COR-L47 (cell line): ENCODE measurements at regions not wholly inside any gene's neighbourhood (a gene's known extent, or its start where the extent isn't known, plus 50 kb on each side); places are given as distances from the start of the nearest gene placed in this dataset.

Experiments
- DNase-seq: peaks from one replicate; lab custom pipeline; 2025; lab: John Stamatoyannopoulos, UW

DNA sequence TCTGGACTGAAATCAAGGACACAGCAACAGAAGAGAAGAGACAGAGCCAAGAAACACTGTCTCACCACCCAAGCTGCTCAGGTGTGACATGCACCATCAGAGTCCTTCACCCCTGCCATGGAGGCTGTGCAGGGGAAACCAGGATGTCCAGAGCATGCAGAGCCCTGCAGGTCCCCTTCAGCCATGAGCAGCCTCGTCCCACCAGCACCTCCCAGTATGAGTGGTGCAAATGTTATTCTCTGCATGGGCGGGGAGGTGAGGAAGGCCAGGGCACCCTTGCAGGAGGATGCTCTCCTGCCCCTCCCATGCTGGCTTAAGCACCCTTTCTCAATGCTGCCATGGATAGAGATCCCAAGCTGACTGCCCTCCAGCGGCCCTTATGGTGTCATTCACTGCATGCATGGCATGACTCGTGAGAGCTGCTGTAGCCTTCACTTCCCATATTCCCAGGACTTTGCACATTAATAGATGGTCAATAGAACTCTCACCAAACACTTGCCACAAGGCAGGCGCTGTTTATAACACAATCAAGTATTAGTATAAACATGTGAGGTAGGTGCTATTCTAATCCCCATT, 171.0 kb downstream of the ANAPC1 start:
- no peak for DNase-seq

DNA sequence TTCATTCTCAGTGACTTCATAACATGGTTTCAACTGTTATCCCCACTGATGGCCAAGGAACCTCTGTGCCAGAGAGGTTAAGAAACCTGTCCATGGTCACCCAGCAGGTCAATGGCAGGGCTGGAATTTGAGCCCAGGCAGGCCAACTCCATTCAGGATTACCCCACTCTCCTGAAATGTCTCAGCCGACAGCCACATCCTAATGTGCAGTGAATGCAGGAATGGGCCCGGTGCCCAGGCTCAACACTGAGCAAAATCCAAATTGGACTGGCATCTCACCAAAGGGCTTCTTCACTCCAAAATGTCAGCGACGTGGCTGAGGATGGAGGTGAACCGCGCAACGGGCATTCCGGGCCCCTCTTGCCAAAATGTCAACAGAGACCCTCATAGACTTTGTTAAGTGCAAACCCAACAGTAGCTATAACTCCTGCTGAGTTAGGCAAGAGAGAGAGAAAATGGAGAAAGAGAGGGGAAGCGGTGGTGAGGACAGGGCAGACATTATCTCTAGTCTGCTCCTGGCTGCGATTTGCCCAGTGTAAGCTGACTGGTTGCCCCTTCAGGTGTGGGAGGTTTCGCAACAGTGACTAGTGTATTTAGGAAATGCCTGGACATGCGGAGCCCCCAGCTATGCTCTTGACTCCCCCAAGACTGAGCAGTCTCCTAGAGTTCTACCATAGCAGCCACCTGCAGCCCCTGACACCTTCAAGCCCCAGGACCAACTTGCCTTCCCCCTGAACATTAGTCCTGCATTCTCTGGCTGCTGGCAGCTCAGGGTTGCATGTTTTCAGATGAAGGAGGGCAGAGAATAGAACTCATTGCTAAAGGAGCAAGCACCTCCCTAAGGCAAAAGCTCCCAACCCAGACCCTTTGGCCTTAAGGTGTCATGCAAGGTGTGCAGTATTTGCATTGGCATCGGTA, 167.7 kb downstream of the ANAPC1 start:
- DNase-seq = no peak

DNA sequence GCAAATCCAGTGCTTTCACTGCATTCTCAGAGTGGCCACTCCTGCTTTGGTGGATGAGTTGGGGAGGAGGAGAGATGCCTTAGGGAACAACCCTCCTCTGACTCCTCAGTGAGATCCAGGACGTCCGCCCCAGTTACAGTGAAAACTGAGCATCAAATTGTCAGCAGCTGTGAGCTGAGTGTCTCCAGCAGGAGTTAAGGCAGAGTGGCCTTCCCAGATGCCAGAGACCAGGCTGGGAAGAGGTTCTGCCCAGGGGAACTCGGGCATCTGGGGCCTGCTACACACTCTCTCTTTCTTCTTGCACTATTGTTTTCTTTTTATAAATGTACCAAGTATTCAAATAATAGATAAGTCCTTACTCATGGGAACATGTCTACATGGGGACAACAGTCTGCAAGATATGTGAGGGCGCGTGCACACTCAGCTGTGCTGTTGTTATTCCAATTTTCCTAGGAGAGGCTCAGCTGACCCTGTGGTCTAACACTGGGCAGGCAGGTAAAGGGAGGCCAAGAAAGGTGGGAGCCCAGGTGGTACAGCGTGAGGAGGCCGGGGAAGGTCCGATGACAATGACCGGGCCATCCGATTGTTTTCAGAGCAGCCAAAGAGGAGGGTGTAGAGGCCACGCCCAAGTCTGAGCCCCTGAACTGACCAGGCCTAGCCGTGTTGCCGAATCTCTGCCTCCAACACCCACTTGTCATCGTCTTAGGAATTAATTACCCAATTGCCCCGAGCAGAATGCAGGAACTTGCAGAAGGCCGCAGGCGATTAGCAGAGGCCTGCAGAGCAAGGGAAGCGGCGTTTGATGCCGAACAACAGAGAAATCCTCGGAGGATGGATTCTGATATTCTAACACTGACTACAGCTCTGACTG, 166.9 kb downstream of the ANAPC1 start:
- DNase-seq = no peak
